Muscle of arm (tissue), 1 donor: ENCODE measurements at regions not wholly inside any gene's neighbourhood (a gene's known extent, or its start where the extent isn't known, plus 50 kb on each side); places are given as distances from the start of the nearest gene placed in this dataset.

Source experiments
- DNase-seq: peaks from one replicate; pipeline ENCODE4 v3.0.0-alpha.2; 2013

DNA sequence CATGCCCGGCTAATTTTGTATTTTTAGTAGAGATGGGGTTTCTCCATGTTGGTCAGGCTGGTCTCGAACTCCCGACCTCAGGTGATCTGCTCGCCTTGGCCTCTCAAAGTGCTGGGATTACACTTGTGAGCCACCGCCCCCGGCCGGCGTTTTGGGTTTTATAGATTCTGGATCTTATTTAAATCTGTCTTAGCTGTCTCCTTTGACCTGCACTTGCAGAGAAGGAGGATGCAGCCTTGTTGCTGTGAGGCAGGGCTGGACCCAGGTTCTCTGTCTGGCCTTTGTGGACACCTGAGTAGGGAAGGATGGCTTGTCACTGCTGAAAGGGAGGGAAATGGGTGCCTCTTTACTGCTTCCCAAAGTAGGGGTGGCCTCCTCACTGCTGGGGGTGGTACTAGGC is 83.0 kb upstream of the HS6ST1 start:
- no peak for DNase-seq

GRCh38 chr2:128402911-128403670 is 84.4 kb upstream of the HS6ST1 start:
- DNase-seq: no peak

DNA sequence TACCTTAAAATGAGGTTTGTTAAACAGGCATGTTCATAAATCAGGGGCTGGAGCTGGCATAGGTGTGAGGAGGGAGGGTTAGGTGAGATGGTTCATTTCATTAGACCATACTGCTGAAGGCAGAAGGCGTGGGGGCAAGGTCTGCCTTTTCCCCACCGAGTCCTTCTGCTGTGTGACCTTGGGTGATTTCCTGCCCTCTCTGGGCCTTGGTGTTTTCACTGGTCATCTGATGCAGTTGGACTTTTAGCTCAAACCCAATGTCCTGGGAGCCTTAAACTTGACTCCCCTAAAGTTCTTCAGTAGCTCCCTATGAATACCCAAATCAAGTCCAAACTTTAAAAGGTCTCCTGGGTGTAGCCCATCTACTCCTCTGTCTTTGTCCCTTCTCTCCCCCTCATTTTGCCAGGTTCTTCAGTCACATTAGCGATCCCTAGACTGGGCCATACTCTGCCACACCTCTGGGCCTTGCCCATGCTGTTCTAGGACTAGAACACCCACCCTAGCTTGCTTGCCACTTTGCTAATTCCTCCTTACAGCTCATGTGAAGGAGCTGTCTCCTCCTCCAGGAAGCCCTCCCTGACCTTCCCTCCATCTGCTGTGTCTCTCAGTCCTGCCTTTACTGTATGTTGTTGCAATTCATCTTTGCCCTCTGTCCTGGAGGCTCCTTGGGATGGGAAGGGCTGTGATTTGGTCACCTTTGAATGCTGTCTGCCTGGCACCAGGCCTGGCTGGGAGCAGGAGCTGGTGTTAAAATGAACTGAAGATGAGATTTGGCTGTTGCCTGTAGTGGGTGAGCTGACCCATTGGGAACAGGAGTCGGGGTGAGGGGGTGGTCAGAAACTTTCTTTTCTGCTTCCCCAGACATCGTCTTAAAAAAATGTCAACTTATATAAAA is 85.4 kb upstream of the HS6ST1 start:
- DNase-seq: no peak

- no peak for DNase-seq
Measured at GRCh38 chr2:128404709-128405466, 86.2 kb upstream of the HS6ST1 start.

DNA sequence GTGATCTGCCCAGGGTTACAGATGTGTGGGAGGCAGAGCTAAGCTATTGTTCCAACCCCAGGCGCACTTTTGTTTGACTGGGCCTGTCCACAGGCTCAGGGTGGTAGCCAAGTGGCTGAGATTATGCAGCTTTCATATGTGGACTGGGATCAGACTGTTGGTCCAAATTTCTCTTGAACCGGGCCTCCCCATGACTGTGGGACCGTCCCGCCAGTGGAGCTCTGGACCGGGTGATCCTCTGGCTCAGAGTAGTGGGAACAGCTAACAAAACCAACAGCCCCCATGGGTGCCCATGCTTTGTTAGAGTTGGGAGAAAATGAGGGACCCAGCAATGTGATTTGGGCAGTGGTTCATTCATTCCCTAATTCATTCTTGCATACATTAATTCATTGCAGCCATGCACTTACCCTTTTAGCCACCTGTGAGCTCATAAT is 86.8 kb upstream of the HS6ST1 start:
- DNase-seq: no peak

DNA sequence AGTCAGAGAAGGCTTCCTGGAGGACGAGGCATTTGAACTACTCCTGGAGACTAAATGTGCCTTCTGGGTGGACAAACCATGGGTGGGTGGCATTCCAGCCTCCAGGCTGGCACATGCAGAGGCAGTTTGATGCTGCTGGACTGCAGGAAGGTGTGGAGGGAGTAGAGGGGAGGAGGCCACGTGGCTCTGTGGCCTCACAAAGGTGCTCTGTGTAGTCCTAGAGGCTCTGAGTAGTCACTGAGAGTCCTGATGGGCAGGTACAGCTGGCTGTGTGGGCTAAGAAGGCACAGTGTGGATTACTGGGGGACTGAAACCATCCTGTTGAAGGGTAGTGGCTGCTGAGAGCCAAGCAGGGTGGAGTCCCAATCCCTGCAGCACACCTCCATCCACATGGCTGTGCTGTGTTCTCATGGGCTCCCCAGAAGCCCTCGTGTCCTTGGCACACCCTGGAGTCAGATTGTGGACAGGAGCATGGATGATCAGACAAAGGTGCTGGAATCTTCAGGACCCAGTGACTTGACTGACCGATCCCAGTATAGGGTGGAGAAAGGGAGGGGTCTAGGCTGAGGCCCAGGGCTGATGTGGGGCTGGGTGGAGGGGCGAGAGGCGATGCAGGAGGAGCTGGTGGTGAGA is 87.4 kb upstream of the HS6ST1 start:
- no peak for DNase-seq

DNA sequence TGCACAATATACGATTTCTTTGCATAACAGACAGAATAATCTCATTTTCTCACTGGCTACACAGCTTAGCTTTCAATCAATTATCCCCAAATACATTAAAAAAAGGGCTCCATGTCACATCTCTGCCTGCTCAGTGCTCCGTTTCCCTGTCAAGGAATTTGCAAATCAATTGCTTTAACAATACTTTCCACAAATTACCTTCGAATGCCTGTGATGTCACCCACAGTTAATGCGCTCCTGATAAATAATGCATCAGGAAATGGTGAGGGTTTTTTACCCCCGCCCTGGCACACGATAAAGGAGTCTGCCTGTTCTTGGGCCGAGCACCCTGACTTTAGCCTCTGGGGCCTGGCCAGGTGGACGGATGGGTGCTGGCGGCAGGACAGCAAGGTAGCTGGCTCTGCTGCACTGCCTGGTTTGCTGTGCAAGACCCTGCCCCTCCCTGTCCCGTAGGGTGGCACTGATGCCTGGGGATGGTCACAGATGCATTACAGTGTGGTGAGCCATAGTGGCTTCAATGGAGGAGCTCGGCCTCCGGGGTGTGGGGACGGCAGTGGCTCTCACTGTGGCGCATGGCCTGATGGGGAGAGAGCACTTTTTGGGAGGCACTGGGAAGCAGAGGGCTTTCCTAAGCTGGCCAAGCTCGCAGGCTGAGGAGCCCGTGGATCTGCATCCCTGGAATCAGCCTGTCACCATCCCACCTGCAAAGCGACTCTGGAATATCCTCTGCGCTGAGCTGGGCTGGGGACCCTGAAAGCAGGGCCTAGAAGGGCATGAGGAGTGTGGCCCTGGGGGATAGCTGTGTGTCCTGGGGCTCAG is 88.3 kb upstream of the HS6ST1 start:
- DNase-seq: no peak

- DNase-seq: no peak
Measured at GRCh38 chr2:128408349-128409305, 90.0 kb upstream of the HS6ST1 start.

- no peak for DNase-seq
Measured at GRCh38 chr2:128409326-128410034, 90.8 kb upstream of the HS6ST1 start.

DNA sequence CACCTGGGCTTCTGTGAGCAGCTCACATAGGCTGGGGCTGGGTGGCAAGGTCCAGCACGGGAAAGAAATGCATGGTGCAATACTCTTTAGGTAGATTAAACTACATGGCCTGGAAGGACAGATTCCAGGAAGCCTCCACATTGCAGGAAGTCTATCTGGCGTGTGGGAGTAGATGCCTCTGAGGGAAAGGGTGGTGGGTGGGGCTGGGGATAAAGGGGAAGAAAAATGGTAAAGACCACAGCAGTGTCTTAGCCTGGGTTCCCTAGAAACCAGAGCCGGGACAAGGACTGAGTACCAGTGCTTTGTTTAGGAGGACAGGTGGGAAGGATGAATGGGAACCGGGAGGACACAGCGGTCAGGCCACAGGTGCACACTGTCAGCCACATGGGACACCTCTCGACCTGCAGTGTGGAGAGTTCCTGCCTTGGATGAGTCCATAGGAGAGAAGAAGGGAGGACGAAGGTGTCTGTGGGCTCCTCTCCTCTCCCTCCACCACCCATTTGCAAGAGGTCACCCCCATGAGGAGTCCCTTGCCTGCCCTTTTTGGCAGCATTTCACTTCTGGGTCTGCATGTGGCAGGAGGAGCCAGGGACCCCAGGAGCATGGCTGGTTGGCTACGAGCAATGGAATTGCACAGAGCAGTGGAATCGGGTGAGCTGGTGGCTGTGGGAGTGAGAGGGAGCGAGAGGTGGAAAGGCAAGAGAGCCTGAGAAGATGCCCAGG is 91.5 kb upstream of the HS6ST1 start:
- DNase-seq: no peak

DNA sequence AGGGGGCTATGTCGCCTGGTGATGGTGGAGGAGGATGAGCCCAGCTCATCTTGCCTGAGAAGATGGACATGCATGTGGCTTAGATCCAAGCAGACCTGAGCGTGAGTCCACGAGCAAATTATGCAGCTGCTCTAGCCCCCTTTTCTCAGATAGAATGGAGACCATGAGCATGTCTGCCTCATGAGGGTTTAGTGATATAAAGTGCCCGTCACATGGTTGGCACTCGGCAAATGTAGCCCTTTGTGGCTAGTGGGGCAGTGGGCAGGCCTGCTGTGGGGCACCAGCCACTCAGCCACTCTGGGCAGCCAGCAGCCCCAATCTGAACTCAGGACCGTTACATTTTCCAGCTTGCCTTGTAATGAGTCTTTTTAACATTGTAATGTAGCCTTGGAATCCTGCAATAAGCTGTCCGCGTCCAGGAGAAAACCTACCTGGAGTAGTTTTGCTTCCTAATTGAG is 92.1 kb upstream of the HS6ST1 start:
- DNase-seq: no peak

GRCh38 chr2:128411431-128411830 is 92.8 kb upstream of the HS6ST1 start:
- DNase-seq: no peak

DNA sequence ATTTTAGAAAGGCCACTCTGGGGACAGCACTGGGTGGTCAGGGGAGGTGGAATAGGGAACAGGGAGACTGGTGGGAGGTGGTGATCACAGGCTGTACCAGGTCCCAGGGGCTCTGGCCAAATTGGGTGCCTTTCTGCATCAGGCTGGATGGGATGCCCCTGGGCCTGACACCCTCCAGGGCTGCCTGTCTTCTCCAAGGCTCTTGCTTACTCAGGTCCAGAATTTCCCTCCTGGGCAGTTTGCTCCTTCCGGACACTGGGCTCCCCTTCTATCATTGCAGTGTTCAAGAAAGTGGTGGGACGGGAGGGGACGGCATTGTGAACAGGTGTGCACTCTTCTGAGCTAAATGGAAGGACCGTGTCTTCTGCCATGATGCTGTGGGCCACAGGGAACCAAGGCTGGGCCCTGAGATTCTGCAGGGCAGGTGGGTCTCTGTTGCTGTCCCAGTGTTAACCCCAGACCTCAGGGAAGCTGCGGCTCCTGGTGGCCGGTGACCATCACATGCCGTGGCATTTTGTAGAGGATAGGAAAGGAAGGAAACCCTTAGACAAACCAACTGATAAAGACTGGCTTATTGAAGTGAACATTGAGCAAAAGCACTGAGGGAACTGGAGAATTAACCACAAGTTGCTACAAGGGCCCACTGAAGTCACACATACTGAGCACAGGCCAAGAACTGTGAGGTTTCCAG is 93.7 kb upstream of the HS6ST1 start:
- no peak for DNase-seq

- DNase-seq: no peak
Measured at GRCh38 chr2:128413014-128413717, 94.5 kb upstream of the HS6ST1 start.

- no peak for DNase-seq
Measured at GRCh38 chr2:128413718-128414341, 95.2 kb upstream of the HS6ST1 start.

- no peak for DNase-seq
Measured at GRCh38 chr2:128414351-128414750, 95.7 kb upstream of the HS6ST1 start.
